C4-2B (cell line): ENCODE measurements at regions not wholly inside any gene's neighbourhood (a gene's known extent, or its start where the extent isn't known, plus 50 kb on each side); places are given as distances from the start of the nearest gene placed in this dataset.

Experiments
- CTCF ChIP-seq: fragments of 450-650 bp; conservative IDR thresholded peaks from 2 replicates; pipeline ENCODE4 v1.5.1; 2017; ENCODE audit warnings: mild to moderate bottlenecking
- ZFX ChIP-seq: fragments of 450-650 bp; IDR thresholded peaks from 2 replicates; pipeline ENCODE4 v1.6.1; 2017

- TF ChIP-seq CTCF (no peak), ZFX (no peak)
Observed at GRCh38 chr17:74097450-74098135, 105.9 kb upstream of the RPL38 start.
